ENCODE measurements at regions not wholly inside any gene's neighbourhood (a gene's known extent, or its start where the extent isn't known, plus 50 kb on each side); places are given as distances from the start of the nearest gene placed in this dataset.
A peak's percentile ranks its signal among the peaks of the same experiment; 100 is the strongest.

DNA sequence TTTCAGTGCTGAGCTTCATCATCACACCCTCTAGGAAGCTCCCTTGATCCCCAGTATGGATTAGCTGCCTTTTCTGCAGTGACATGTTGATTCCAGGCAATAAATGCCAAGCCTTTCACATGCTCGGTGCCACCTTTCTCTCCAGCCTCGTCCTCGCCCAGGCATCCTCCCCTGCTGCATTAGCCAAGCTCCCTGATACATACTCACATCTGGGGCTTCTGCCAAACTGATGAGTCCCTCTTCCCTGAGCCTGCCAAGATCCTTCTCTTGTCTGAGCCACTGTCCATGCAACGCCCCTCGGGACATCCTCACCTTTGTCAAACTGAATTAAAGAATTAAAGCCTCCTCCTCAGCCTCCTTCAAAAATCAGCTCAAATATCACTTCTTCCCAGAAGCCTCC, 538.5 kb upstream of the CDH11 start:
- Histone ChIP-seq H3K27ac (ENCODE audit: insufficient read depth, low read length) (no peak overlapping the region), H3K27me3 (ENCODE audit: control insufficient read depth, insufficient read depth, low read length) (peaks cover 4% of the 10 kb centered on the region; the same call in 1 of the 2 replicates), H4K5ac (ENCODE audit: low read depth, low read length) (no peak overlapping the region), H2AK5ac (ENCODE audit: low read depth, low read length) (peak overlapping the region; percentile 56), H2AK9ac (replicated peaks; ENCODE audit: low read depth, low read length, poor library complexity) (no peak overlapping the region), H4K20me1 (ENCODE audit: insufficient read depth, low read length) (no peaks in the 10 kb centered on the region), H4K8ac (ENCODE audit: low read depth in 2 of 2, low read length in 2 of 2) (no peak overlapping the region), H3K9me1 (ENCODE audit: insufficient read depth, low read length) (peaks cover 9% of the 10 kb centered on the region), H2BK120ac (ENCODE audit: low read depth, low read length) (no peak overlapping the region), H3K4me2 (ENCODE audit: low read depth, low read length) (no peak overlapping the region), H3K9ac (ENCODE audit: low read depth, low read length) (no peak overlapping the region), H3K4ac (ENCODE audit: low read depth, low read length) (0 out of 2 replicates have a peak overlapping the region, but pooled peaks have one; percentile 20), H2BK20ac (ENCODE audit: low read depth, low read length) (no peak overlapping the region), H3K4me1 (ENCODE audit: control insufficient read depth, insufficient read depth, low read length) (peaks cover 5% of the 10 kb centered on the region), H2AFZ (replicated peaks; ENCODE audit: low read length, poor library complexity) (no peak overlapping the region), H3K79me1 (ENCODE audit: low read depth in 1 of 2, low read length in 2 of 2) (no peaks in the 10 kb centered on the region), H2BK15ac (ENCODE audit: low read depth, low read length) (no peak overlapping the region), H3K14ac (replicated peaks; ENCODE audit: low read depth, low read length) (no peak overlapping the region), H3K23ac (ENCODE audit: low read depth, low read length) (no peak overlapping the region), H2BK5ac (ENCODE audit: low read depth, low read length, poor library complexity, severe bottlenecking) (no peak overlapping the region), H4K91ac (ENCODE audit: insufficient read depth, low read depth, low read length) (no peak overlapping the region), H3K18ac (ENCODE audit: low read depth, low read length) (no peak overlapping the region; the same call in 1 of the 2 replicates), H3K36me3 (ENCODE audit: control insufficient read depth, insufficient read depth, low read length) (no peaks in the 10 kb centered on the region), H3K4me3 (ENCODE audit: insufficient read depth, low read depth, low read length) (no peak overlapping the region), H3K9me3 (ENCODE audit: control insufficient read depth, insufficient read depth, low read length) (no peaks in the 10 kb centered on the region; the same call in 1 of the 2 replicates), H3K56ac (ENCODE audit: extremely low read depth, insufficient read depth, low read length) (no peak overlapping the region)
- dilution Hi-C loops (cut with HindIII; ENCODE audit: low sequenced_read_pairs, unreplicated experiment) (no loop called here), intact Hi-C loops (cut with micrococcal nuclease) (no loop called here), in situ Hi-C loops (cut with MboI; ENCODE audit: low sequenced_read_pairs) (no loop called here)
- no TSS peak for BruUV-seq (replicated peaks)
- ChIA-PET POLR2A (ENCODE audit: unreplicated experiment) (no interaction called here), CTCF (no interaction called here)
- TF ChIP-seq CEBPB (IDR thresholded peaks at IDR 0.05; ENCODE audit: low read depth, low read length) (no peak), SMC3 (IDR thresholded peaks at IDR 0.05; ENCODE audit: low read depth, low read length) (no peak), MAZ (IDR thresholded peaks at IDR 0.05; ENCODE audit: borderline replicate concordance, low read depth, low read length) (no peak), MAFK (IDR thresholded peaks at IDR 0.05; ENCODE audit: low read depth, low read length) (no peak), RFX5 (IDR thresholded peaks at IDR 0.05; ENCODE audit: low read depth, low read length) (no peak), RCOR1 (IDR thresholded peaks at IDR 0.05; ENCODE audit: insufficient replicate concordance, low read length) (no peak)
- TF ChIP-seq, protein P1, sequence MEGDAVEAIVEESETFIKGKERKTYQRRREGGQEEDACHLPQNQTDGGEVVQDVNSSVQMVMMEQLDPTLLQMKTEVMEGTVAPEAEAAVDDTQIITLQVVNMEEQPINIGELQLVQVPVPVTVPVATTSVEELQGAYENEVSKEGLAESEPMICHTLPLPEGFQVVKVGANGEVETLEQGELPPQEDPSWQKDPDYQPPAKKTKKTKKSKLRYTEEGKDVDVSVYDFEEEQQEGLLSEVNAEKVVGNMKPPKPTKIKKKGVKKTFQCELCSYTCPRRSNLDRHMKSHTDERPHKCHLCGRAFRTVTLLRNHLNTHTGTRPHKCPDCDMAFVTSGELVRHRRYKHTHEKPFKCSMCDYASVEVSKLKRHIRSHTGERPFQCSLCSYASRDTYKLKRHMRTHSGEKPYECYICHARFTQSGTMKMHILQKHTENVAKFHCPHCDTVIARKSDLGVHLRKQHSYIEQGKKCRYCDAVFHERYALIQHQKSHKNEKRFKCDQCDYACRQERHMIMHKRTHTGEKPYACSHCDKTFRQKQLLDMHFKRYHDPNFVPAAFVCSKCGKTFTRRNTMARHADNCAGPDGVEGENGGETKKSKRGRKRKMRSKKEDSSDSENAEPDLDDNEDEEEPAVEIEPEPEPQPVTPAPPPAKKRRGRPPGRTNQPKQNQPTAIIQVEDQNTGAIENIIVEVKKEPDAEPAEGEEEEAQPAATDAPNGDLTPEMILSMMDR (conservative IDR thresholded peaks at IDR 0.05; ENCODE audit: low read depth, low read length): no peak
- ATAC-seq (ENCODE audit: low read depth) (0 out of 2 replicates have a peak, but pooled peaks have one; percentile 16), DNase-seq (peak; percentile 54)
- WGBS, 2 experiments (ENCODE audit: extremely low coverage in 2 of 2, insufficient read length in 1 of 2): 74% methylated on average over 3 of the region's 5 CpGs; no CpG with 5 or more reads in 1 of the 2 experiments
